Pancreas (tissue), 10 donors: ENCODE measurements at regions not wholly inside any gene's neighbourhood (a gene's known extent, or its start where the extent isn't known, plus 50 kb on each side); places are given as distances from the start of the nearest gene placed in this dataset.
"Not testable (repeated sequence)": the region's sequence is repeated elsewhere in the genome, so short reads cannot be mapped to it uniquely, and the experiment has no call there.

ENCODE experiments used
- ATAC-seq, 4 donors: fragments of 200-7000 bp; cut with Tn5 transposase; one replicate each; pipeline versions ENCODE4 v1.8.0 to v1.9.1; 2020; ENCODE audit warnings: mild to moderate bottlenecking in 4 of 4, moderate library complexity in 4 of 4
- DNase-seq, 6 donors: peaks; one replicate each; pipeline ENCODE4 v3.0.0-alpha.2; 2020
- FAIRE-seq: peaks from 2 replicates; lab custom pipeline; 2012; peaks lifted over from hg19 to GRCh38; lab: Jason Lieb, UNC
- H3K27ac ChIP-seq, 4 donors: fragments of 200-600 bp; sonication (generic); 1 replicate in 3 of 4; 2 replicates in 1 of 4; pipeline versions ENCODE4 v1.5.0 to v1.8.0; 2020
- H3K27me3 ChIP-seq, 4 donors: fragments of 200-600 bp; one replicate each; pipeline ENCODE4 v1.8.0; 2021
- H3K36me3 ChIP-seq, 3 donors: fragments of 200-600 bp; sonication (generic) in 1 of 3; one replicate each; pipeline versions ENCODE4 v1.5.0 to v1.8.0; 2020 to 2021
- H3K4me1 ChIP-seq, 3 donors: fragments of 200-600 bp; one replicate each; pipeline ENCODE4 v1.8.0; 2021
- H3K4me3 ChIP-seq, 4 donors: fragments of 200-600 bp; sonication (generic) in 2 of 4; one replicate each; pipeline versions ENCODE4 v1.5.0 to v1.8.0; 2020 to 2021
- H3K9me3 ChIP-seq, 4 donors: fragments of 200-600 bp; one replicate each; pipeline ENCODE4 v1.8.0; 2021
- WGBS, 2 donors: extraction: QIAGEN DNeasy Blood & Tissue Kit; methylation state at CpG; one replicate each; pipeline ENCODE4 v1.1.7; 2013; 5-methylcytosine and 5-hydroxymethylcytosine counted together
- intact Hi-C, 3 donors: fragments of 100-400 bp; cut with DNase I; formaldehyde crosslinking; loops; one replicate each; pipeline versions ENCODE4 v1.11.1 to v1.14.2; 2022
- TF ChIP-seq, protein P1 (sequence below), 4 donors: fragments of 200-600 bp; sonication (generic) in 3 of 4; IDR thresholded peaks; one replicate each; pipeline versions ENCODE4 v1.5.0 to v1.8.0; 2021; ENCODE audit warnings: antibody characterized with exemption in 4 of 4
- donor health status: healthy with polysubstance abuse.
- donor health status: DM: no; HTN: no; CAD: no; lungs with moderate emphysema.
- donor health status: DM: no; HTN: no; CAD: no.
- donor health status: control.
- donor health status: control.
- donor health status: Bipolar disorder and iron deficiency.
- donor health status: DM: yes; HTN: yes; CAD: no.
- donor health status: DM: no; HTN: no; CAD: no.
- donor health status: DM: no; HTN: no; CAD: no.
- donor health status: DM: yes; HTN: yes; CAD: no.

DNA sequence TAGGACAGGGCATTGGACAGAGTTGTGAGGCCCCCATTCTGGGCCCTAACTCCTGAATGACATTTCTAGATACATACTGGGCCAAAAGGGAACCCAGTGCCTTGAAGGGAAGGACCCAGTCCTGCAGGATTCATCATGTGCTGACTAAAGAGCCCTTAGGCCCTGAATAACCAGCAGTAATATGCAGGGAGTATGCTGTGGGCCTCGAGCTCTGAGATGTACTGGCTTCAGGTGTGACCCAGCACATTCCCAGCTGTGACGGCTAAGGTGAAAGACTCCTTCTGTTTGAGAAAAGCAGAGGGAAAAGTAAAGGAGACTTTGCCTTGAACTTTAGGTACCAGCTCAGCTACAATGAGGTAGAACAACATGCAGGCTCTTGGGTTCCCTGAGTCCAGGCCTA, 138.2 kb upstream of the HUWE1 start:
- FAIRE-seq (no peak), DNase-seq (no peak), ATAC-seq (no peak)
- H3K4me3 ChIP-seq: no peak overlapping the region
- no peak overlapping the region for H3K27ac ChIP-seq
- H3K27me3 ChIP-seq: no peaks in the 10 kb centered on the region
- intact Hi-C loops: no loop called here
- H3K4me1 ChIP-seq: no peaks in the 10 kb centered on the region
- H3K36me3 ChIP-seq: no peaks in the 10 kb centered on the region
- H3K9me3 ChIP-seq: no peaks in the 10 kb centered on the region
- TF ChIP-seq, protein P1, sequence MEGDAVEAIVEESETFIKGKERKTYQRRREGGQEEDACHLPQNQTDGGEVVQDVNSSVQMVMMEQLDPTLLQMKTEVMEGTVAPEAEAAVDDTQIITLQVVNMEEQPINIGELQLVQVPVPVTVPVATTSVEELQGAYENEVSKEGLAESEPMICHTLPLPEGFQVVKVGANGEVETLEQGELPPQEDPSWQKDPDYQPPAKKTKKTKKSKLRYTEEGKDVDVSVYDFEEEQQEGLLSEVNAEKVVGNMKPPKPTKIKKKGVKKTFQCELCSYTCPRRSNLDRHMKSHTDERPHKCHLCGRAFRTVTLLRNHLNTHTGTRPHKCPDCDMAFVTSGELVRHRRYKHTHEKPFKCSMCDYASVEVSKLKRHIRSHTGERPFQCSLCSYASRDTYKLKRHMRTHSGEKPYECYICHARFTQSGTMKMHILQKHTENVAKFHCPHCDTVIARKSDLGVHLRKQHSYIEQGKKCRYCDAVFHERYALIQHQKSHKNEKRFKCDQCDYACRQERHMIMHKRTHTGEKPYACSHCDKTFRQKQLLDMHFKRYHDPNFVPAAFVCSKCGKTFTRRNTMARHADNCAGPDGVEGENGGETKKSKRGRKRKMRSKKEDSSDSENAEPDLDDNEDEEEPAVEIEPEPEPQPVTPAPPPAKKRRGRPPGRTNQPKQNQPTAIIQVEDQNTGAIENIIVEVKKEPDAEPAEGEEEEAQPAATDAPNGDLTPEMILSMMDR (IDR thresholded peaks at IDR 0.05): no peak
- 75 to 78% methylated on average over 2 of the region's 2 CpGs for WGBS, 2 donors

DNA sequence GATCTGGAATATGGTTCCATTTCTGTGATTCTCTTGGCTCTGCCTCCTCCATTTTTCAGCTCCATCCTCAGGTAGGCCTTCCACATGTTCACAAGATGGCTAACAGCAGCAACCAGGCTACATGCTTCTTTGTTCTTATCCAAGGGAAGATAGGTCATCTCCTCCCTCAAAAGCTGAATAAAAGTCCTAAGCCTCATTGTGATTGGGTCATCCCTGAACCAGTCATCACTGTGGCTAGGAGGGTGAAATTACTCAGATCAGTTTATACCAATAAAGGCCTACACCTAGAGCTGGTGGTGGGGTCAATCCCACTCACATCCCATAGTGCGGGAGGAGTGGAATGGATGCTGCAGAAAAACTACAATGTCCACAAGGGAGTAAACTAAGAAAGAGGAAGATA, 131.6 kb upstream of the HUWE1 start:
- H3K4me1 ChIP-seq, H3K9me3 ChIP-seq, H3K27ac ChIP-seq, DNase-seq, FAIRE-seq, intact Hi-C loops, H3K4me3 ChIP-seq, ATAC-seq, H3K27me3 ChIP-seq, H3K36me3 ChIP-seq: not testable (repeated sequence)
- 96 to 100% methylated on average over 1 of the region's 1 CpG for WGBS, 2 donors

DNA sequence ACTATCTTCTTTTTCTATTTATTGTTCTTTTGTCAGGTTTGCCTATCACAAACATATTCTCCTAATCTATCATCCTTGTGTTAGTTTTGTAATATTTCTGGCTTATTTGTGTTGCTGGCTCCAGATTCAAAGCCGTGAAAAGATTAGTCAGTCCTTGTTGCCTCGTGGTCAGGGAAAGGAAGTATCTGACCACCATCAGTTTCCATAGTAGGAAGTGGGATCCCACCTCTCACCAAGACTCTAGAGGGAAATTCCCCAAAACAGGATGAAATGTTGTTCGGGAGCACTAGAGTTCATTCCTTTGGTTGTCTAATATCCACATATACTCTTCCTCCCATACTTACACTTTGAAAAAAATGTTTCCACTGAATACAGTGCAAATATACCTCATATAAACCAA, 131.0 kb upstream of the HUWE1 start:
- Histone ChIP-seq H3K4me1 (no peaks in the 10 kb centered on the region), H3K36me3 (no peaks in the 10 kb centered on the region), H3K9me3 (no peaks in the 10 kb centered on the region), H3K27ac (no peak overlapping the region), H3K4me3 (no peak overlapping the region), H3K27me3 (no peaks in the 10 kb centered on the region)
- FAIRE-seq: no peak
- no peak for DNase-seq
- intact Hi-C loops: no loop called here
- TF ChIP-seq, protein P1 (IDR thresholded peaks at IDR 0.05): no peak
- WGBS, 2 donors: 37 to 42% methylated on average over 3 of the region's 3 CpGs
- no peak for ATAC-seq

DNA sequence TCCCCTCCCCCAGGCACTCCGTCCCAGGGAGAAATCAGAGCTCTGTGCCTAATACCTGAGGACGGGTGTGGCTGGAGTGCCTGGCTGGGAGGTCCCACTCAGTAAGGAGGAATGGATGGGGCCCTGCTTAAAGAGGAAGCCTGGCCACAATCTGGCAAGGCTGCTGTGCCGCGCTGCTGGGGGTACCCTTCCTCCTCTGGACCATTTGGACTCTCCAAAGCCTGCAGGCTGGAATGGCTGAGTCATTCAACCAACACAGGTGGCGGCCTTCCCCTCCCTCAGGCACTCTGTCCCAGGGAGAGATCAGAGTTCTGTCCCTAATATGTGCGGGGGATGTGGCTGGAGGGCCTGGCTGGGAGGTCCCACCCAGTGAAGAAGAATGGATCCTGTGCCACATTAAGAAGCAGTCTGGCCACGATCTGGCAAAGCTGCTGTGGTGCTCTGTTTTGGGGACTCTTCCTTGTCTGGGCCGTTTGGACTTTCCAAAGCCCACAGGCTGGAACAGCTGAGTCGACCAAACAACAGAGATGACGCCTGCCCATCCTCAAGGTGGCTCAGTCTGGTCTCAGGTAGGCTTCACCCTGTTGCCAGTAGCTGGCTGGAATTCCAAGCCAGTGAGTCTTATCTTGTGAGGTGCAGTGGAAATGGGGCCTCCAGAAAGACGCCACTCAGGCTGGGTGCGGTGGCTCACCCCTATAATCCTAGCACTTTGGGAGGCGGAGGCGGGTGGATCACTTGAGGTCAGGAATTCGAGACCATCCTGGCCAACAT, 127.3 kb upstream of the HUWE1 start:
- DNase-seq (peak in 1 of 6 donors; percentile 34), ATAC-seq (no peak), FAIRE-seq (no peak)
- Histone ChIP-seq H3K27ac (no peak overlapping the region), H3K9me3 (no peaks in the 10 kb centered on the region), H3K4me1 (no peaks in the 10 kb centered on the region), H3K27me3 (no peaks in the 10 kb centered on the region), H3K4me3 (no peak overlapping the region), H3K36me3 (no peaks in the 10 kb centered on the region)
- 79 to 88% methylated on average over 15 of the region's 15 CpGs for WGBS, 2 donors
- TF ChIP-seq, protein P1 (IDR thresholded peaks at IDR 0.05): no peak
- intact Hi-C loops: no loop called here

DNA sequence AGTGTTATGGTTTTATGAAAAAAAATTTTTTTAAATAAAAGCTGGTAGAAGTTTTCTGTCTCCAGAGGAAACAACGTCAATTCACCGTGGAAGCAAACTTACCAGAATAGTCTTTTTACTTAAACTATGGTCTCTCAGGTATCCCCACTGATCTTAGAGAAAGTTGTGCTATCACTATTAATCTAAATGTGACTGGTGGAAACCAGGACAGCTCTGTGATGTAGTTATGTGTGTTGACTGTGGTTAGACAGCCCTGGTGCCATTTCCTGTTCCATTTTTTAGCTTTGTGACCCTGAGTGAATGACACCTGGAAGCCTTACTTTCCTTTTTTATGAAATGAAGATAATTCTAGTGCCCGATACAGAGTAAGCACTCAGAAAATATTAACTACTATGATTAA, 111.8 kb upstream of the HUWE1 start:
- TF ChIP-seq, protein P1 (IDR thresholded peaks at IDR 0.05): no peak
- DNase-seq (no peak), ATAC-seq (no peak), FAIRE-seq (no peak)
- intact Hi-C loops: no loop called here
- no peaks in the 10 kb centered on the region for H3K9me3 ChIP-seq
- 79 to 96% methylated on average over 3 of the region's 3 CpGs for WGBS, 2 donors
- no peak overlapping the region for H3K4me3 ChIP-seq
- H3K27ac ChIP-seq: no peak overlapping the region
- peaks cover 0 to 14% (median 0%) of the 10 kb centered on the region in 4 donors for H3K27me3 ChIP-seq
- H3K4me1 ChIP-seq: no peaks in the 10 kb centered on the region
- no peaks in the 10 kb centered on the region for H3K36me3 ChIP-seq
